Progenitor cell of endocrine pancreas (in vitro differentiated cells): ENCODE measurements at regions not wholly inside any gene's neighbourhood (a gene's known extent, or its start where the extent isn't known, plus 50 kb on each side); places are given as distances from the start of the nearest gene placed in this dataset.

ENCODE experiments used
- DNase-seq: peaks from one replicate; pipeline ENCODE4 v3.0.0; 2021; ENCODE audit warnings: low spot score; ENCODE audit not compliant: unreplicated experiment
- H3K27ac Mint-ChIP-seq: 2 replicates; pipeline ENCODE4 v1.8.0; 2021; ENCODE audit warnings: mild to moderate bottlenecking, moderate library complexity, mixed read lengths
- H3K27me3 Mint-ChIP-seq: 2 replicates; pipeline ENCODE4 v1.8.0; 2021; ENCODE audit warnings: mixed read lengths
- H3K36me3 Mint-ChIP-seq: 2 replicates; pipeline ENCODE4 v1.8.0; 2022; ENCODE audit warnings: mixed read lengths; ENCODE audit not compliant: insufficient read depth
- H3K4me1 Mint-ChIP-seq: 2 replicates; pipeline ENCODE4 v1.8.0; 2021; ENCODE audit warnings: low read depth, mixed read lengths
- H3K4me3 Mint-ChIP-seq: 2 replicates; pipeline ENCODE4 v1.8.0; 2021; ENCODE audit warnings: low read depth, mild to moderate bottlenecking, moderate library complexity, mixed read lengths
- H3K9me3 Mint-ChIP-seq: 2 replicates; pipeline ENCODE4 v1.8.0; 2021; ENCODE audit warnings: low read depth, mixed read lengths
- CTCF ChIP-seq: fragments of 200-600 bp; sonication (generic); IDR thresholded peaks from one replicate; pipeline ENCODE4 v1.5.0; 2021; ENCODE audit warnings: antibody characterized with exemption, mild to moderate bottlenecking; ENCODE audit not compliant: unreplicated experiment

- Mint-ChIP-seq H3K4me3 (no peak overlapping the region), H3K36me3 (no peaks in the 10 kb centered on the region), H3K27ac (no peak overlapping the region), H3K4me1 (no peaks in the 10 kb centered on the region), H3K9me3 (no peaks in the 10 kb centered on the region), H3K27me3 (peaks cover 15% of the 10 kb centered on the region)
- DNase-seq = no peak
- TF ChIP-seq CTCF = no peak
These were observed 52.3 kb upstream of the MTAP start for GRCh38 chr9:21750021-21750735.

GRCh38 chr9:21751998-21752397 lies 50.4 kb upstream of the MTAP start:
- Mint-ChIP-seq H3K27me3 (peaks cover 22% of the 10 kb centered on the region), H3K36me3 (no peaks in the 10 kb centered on the region)

More at GRCh38 chr9:21751998-21752397, 50.4 kb upstream of the MTAP start:
- H3K4me3 Mint-ChIP-seq = no peak overlapping the region
- H3K27ac Mint-ChIP-seq = no peak overlapping the region
- no peaks in the 10 kb centered on the region for H3K9me3 Mint-ChIP-seq
- no peak for DNase-seq
- TF ChIP-seq CTCF = no peak
- H3K4me1 Mint-ChIP-seq = no peaks in the 10 kb centered on the region
